GM12878 (cell line): ENCODE measurements at regions not wholly inside any gene's neighbourhood (a gene's known extent, or its start where the extent isn't known, plus 50 kb on each side); places are given as distances from the start of the nearest gene placed in this dataset.

Source experiments
- ATAC-seq: fragments of 200-7000 bp; cut with Tn5 transposase; 3 replicates; pipeline ENCODE4 v1.9.1; 2020; ENCODE audit warnings: mild to moderate bottlenecking, moderate library complexity
- BruUV-seq: library from RNA; stranded (reverse); fragments of 400-500 nt; replicated peaks from 2 replicates; lab custom pipeline; 2021; lab: Mats Ljungman, UMichigan
- CTCF ChIA-PET: fragments of 300-600 bp; sonication (Branson Sonifier 250); formaldehyde crosslinking; extraction: SDS; loops from one replicate; lab custom pipeline; 2021; ENCODE audit warnings: inconsistent platforms; lab: Yijun Ruan, JAX
- POLR2A ChIA-PET: fragments of 350-600 bp; formaldehyde crosslinking; extraction: SDS; loops from one replicate; lab custom pipeline; 2021; ENCODE audit warnings: inconsistent platforms; lab: Charles Lee
- RAD21 ChIA-PET: fragments of 300-600 bp; sonication (Branson Sonifier 250); formaldehyde crosslinking; loops from one replicate; lab custom pipeline; 2023; ENCODE audit warnings: antibody characterized with exemption; ENCODE audit not compliant: unreplicated experiment; lab: Charles Lee
- SMC1A ChIA-PET: fragments of 300-600 bp; sonication (Branson Sonifier 250); formaldehyde crosslinking; loops from one replicate; lab custom pipeline; 2023; ENCODE audit not compliant: unreplicated experiment, uncharacterized antibody; lab: Charles Lee
- DNase-seq: peaks from one replicate; pipeline ENCODE4 v3.0.0-alpha.2; 2011; ENCODE audit warnings: low read depth, low spot score
- FAIRE-seq: peaks from 3 replicates; lab custom pipeline; 2011; peaks lifted over from hg19 to GRCh38; lab: Jason Lieb, UNC
- H2AFZ ChIP-seq: 2 replicates; pipeline ENCODE4 v1.6.0; 2011; ENCODE audit warnings: low read depth, low read length, control low read depth; ENCODE audit not compliant: control insufficient read depth
- H3K27ac ChIP-seq: 2 replicates; pipeline ENCODE4 v1.5.1; 2011; ENCODE audit warnings: control low read depth; ENCODE audit not compliant: control insufficient read depth, insufficient read depth
- H3K27me3 ChIP-seq, 2 experiments: replicated peaks in 1 of 2; 2 replicates each; pipeline versions ENCODE4 v1.6.0 to v1.6.1; 2011; ENCODE audit warnings: low read length in 1 of 2; ENCODE audit not compliant: control insufficient read depth in 2 of 2, insufficient read depth in 2 of 2
- H3K36me3 ChIP-seq, 2 experiments: 2 replicates each; pipeline ENCODE4 v1.5.1; 2011; ENCODE audit warnings: low read length in 1 of 2; ENCODE audit not compliant: control insufficient read depth in 2 of 2, insufficient read depth in 2 of 2
- H3K4me1 ChIP-seq: 2 replicates; pipeline ENCODE4 v1.6.1; 2011; ENCODE audit warnings: mild to moderate bottlenecking, low read length, moderate library complexity, mixed read lengths; ENCODE audit not compliant: control insufficient read depth, insufficient read depth
- H3K4me2 ChIP-seq: 2 replicates; pipeline ENCODE4 v1.6.0; 2011; ENCODE audit warnings: control low read depth; ENCODE audit not compliant: control insufficient read depth, insufficient read depth
- H3K4me3 ChIP-seq: fragments of 200-600 bp; sonication (generic); 2 replicates; pipeline ENCODE4 v1.5.1; 2016
- H3K79me2 ChIP-seq: 2 replicates; pipeline ENCODE4 v1.6.0; 2011; ENCODE audit warnings: low read length; ENCODE audit not compliant: control insufficient read depth, insufficient read depth
- H3K9ac ChIP-seq: 2 replicates; pipeline ENCODE4 v1.8.0; 2011; ENCODE audit warnings: low read length, control low read depth, mixed read lengths; ENCODE audit not compliant: control insufficient read depth, insufficient read depth
- H3K9me3 ChIP-seq: replicated peaks from 3 replicates; pipeline ENCODE4 v1.5.1; 2011; ENCODE audit warnings: mild to moderate bottlenecking, low read length; ENCODE audit not compliant: control insufficient read depth, insufficient read depth
- H4K20me1 ChIP-seq: 2 replicates; pipeline ENCODE4 v1.6.0; 2011; ENCODE audit not compliant: control insufficient read depth, insufficient read depth
- PML ChIP-seq: IDR thresholded peaks from 2 replicates; pipeline ENCODE4 v1.6.1; 2012; ENCODE audit warnings: low read length, inconsistent platforms
- SMAD1 ChIP-seq: fragments of 450-650 bp; IDR thresholded peaks from 2 replicates; pipeline ENCODE4 v1.6.1; 2018; ENCODE audit warnings: mild to moderate bottlenecking, low read depth; ENCODE audit not compliant: partially characterized antibody
- SREBF1 ChIP-seq: IDR thresholded peaks from 2 replicates; pipeline ENCODE4 v1.6.1; 2012; ENCODE audit warnings: mild to moderate bottlenecking, low read length
- SUPT20H ChIP-seq: IDR thresholded peaks from 2 replicates; pipeline ENCODE4 v1.6.1; 2011; ENCODE audit warnings: low read depth, mild to moderate bottlenecking, low read length, moderate library complexity, borderline replicate concordance; ENCODE audit not compliant: control insufficient read depth
- TARDBP ChIP-seq: IDR thresholded peaks from 2 replicates; pipeline ENCODE4 v1.6.1; 2016; ENCODE audit warnings: borderline replicate concordance
- ZNF274 ChIP-seq: IDR thresholded peaks from one replicate; pipeline ENCODE4 v1.8.0; 2011; ENCODE audit not compliant: insufficient read length, insufficient read depth
- WGBS: methylation state at CpG from one replicate; pipeline ENCODE4 v1.1.6; 2016; ENCODE audit warnings: low lambda C conversion rate; ENCODE audit not compliant: insufficient replicate concordance, insufficient coverage; ENCODE audit errors: missing lambda C conversion rate; 5-methylcytosine and 5-hydroxymethylcytosine counted together
- in situ Hi-C: fragments of 300-500 bp; cut with MboI; formaldehyde crosslinking; loops from 9 replicates; pipeline ENCODE4 v1.14.3; 2018; ENCODE audit warnings: mixed read lengths
- intact Hi-C: fragments of 100-400 bp; cut with micrococcal nuclease; formaldehyde crosslinking; loops from one replicate; pipeline ENCODE4 v1.14.2; 2022; ENCODE audit not compliant: unreplicated experiment
- TF ChIP-seq, protein P1 (sequence below): fragments of 450-650 bp; IDR thresholded peaks from 2 replicates; pipeline ENCODE4 v1.6.1; 2017; ENCODE audit warnings: mild to moderate bottlenecking
- TF ChIP-seq, protein P2 (sequence below): IDR thresholded peaks from 2 replicates; pipeline ENCODE4 v1.6.1; 2011; ENCODE audit warnings: borderline replicate concordance, low read depth, mild to moderate bottlenecking, moderate library complexity, low read length; ENCODE audit not compliant: insufficient read depth, poor library complexity, severe bottlenecking

DNA sequence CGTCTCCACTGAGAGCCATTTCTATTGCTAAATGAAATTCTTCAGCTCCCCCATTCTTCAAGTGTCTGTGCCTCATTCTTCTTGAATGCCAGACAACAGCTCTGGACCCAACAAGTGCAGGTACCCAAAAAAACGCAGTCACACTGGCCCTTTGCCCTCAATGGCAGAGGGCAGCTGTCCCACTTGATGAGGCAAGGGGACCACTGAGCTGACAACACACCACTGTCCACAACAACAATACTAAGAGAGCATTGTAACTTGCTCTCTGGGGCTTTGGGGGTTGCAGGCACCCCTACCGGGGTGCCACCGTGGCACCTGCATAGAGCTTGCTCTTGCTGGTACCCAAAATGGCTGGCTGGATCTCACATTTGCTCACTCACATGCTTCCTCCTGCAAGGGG lies 827.0 kb upstream of the DDX18 start:
- H3K4me2 ChIP-seq = no peak overlapping the region
- H3K9ac ChIP-seq = no peak overlapping the region
- no peaks in the 10 kb centered on the region for H3K9me3 ChIP-seq
- intact Hi-C loops (no loop called here), in situ Hi-C loops (no loop called here)
- WGBS = 21% methylated on average over 4 of the region's 4 CpGs
- no peak overlapping the region for H3K27ac ChIP-seq
- no TSS peak for BruUV-seq
- TF ChIP-seq, protein P1, sequence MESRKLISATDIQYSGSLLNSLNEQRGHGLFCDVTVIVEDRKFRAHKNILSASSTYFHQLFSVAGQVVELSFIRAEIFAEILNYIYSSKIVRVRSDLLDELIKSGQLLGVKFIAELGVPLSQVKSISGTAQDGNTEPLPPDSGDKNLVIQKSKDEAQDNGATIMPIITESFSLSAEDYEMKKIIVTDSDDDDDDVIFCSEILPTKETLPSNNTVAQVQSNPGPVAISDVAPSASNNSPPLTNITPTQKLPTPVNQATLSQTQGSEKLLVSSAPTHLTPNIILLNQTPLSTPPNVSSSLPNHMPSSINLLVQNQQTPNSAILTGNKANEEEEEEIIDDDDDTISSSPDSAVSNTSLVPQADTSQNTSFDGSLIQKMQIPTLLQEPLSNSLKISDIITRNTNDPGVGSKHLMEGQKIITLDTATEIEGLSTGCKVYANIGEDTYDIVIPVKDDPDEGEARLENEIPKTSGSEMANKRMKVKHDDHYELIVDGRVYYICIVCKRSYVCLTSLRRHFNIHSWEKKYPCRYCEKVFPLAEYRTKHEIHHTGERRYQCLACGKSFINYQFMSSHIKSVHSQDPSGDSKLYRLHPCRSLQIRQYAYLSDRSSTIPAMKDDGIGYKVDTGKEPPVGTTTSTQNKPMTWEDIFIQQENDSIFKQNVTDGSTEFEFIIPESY = no peak
- TF ChIP-seq TARDBP = no peak
- no peak for TF ChIP-seq SMAD1
- TF ChIP-seq, protein P2, sequence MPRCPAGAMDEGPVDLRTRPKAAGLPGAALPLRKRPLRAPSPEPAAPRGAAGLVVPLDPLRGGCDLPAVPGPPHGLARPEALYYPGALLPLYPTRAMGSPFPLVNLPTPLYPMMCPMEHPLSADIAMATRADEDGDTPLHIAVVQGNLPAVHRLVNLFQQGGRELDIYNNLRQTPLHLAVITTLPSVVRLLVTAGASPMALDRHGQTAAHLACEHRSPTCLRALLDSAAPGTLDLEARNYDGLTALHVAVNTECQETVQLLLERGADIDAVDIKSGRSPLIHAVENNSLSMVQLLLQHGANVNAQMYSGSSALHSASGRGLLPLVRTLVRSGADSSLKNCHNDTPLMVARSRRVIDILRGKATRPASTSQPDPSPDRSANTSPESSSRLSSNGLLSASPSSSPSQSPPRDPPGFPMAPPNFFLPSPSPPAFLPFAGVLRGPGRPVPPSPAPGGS = no peak
- no peak for TF ChIP-seq SUPT20H
- no peak for TF ChIP-seq PML
- no peak for TF ChIP-seq SREBF1
- no peak for TF ChIP-seq ZNF274
- ChIA-PET POLR2A (no interaction called here), SMC1A (no interaction called here), RAD21 (no interaction called here), CTCF (no interaction called here)
- H2AFZ ChIP-seq = no peak overlapping the region
- no peaks in the 10 kb centered on the region for H3K4me1 ChIP-seq
- H3K79me2 ChIP-seq = no peaks in the 10 kb centered on the region
- no peak for DNase-seq
- no peaks in the 10 kb centered on the region for H3K36me3 ChIP-seq
- ATAC-seq = no peak
- no peaks in the 10 kb centered on the region for H3K27me3 ChIP-seq
- H4K20me1 ChIP-seq = no peaks in the 10 kb centered on the region
- FAIRE-seq = no peak
- no peak overlapping the region for H3K4me3 ChIP-seq
